Ectodermal cell (in vitro differentiated cells): ENCODE measurements at regions not wholly inside any gene's neighbourhood (a gene's known extent, or its start where the extent isn't known, plus 50 kb on each side); places are given as distances from the start of the nearest gene placed in this dataset.
"Not testable (repeated sequence)": the region's sequence is repeated elsewhere in the genome, so short reads cannot be mapped to it uniquely, and the experiment has no call there.

ENCODE experiments used
- H3K27ac ChIP-seq: 2 replicates; pipeline ENCODE4 v1.7.0; 2013; ENCODE audit warnings: mild to moderate bottlenecking, low read depth, low read length; ENCODE audit not compliant: insufficient read depth, poor library complexity, severe bottlenecking
- H3K27me3 ChIP-seq: 2 replicates; pipeline ENCODE4 v1.7.0; 2013; ENCODE audit warnings: mild to moderate bottlenecking, low read length; ENCODE audit not compliant: insufficient read depth, control insufficient read depth, poor library complexity, severe bottlenecking
- H3K36me3 ChIP-seq: one replicate; pipeline ENCODE4 v1.7.0; 2013; ENCODE audit warnings: low read length; ENCODE audit not compliant: control insufficient read depth, insufficient read depth
- H3K4me1 ChIP-seq: one replicate; pipeline ENCODE4 v1.7.0; 2013; ENCODE audit warnings: low read length; ENCODE audit not compliant: control insufficient read depth, insufficient read depth
- H3K4me3 ChIP-seq: 2 replicates; pipeline ENCODE4 v1.7.0; 2013; ENCODE audit warnings: low read depth, low read length, control low read depth; ENCODE audit not compliant: insufficient read depth
- H3K9me3 ChIP-seq: 2 replicates; pipeline ENCODE4 v1.7.0; 2013; ENCODE audit warnings: mild to moderate bottlenecking, low read length, moderate library complexity; ENCODE audit not compliant: control insufficient read depth
- WGBS, 2 experiments: methylation state at CpG; one replicate each; pipeline ENCODE4 v1.1.7; 2013; ENCODE audit warnings: missing lambda C conversion rate in 2 of 2; 5-methylcytosine and 5-hydroxymethylcytosine counted together

- H3K27me3 ChIP-seq: peaks cover 43% of the 10 kb centered on the region
- H3K4me3 ChIP-seq: no peak overlapping the region
- no peaks in the 10 kb centered on the region for H3K9me3 ChIP-seq
- peaks cover under 1% of the 10 kb centered on the region for H3K4me1 ChIP-seq
- WGBS, 2 experiments: 89 to 91% methylated on average over 7 of the region's 7 CpGs
- no peak overlapping the region for H3K27ac ChIP-seq
- no peaks in the 10 kb centered on the region for H3K36me3 ChIP-seq
Observed at GRCh38 chr17:73909186-73909585, 264.9 kb upstream of the SDK2 start.

DNA sequence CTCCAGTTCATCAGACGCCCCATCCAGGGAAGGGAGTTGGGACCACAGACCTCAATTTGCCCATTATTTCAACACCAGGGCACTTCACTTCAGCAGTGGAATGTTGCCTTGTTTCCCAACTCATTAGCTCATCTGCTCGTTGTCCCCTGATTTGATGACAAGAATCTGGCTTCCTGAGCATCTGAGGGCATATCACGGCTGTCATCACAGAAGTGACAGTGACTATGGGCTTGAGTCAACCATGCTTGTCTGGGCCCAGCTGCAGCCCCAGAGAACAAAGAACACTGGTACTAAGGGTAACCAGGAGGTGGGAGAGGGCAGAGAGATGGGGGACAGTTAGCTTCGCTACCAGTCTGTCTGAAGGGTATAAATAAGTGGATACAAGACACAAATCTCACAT, 266.0 kb upstream of the SDK2 start:
- WGBS, 2 experiments: 90 to 93% methylated on average over 4 of the region's 4 CpGs
- no peak overlapping the region for H3K4me3 ChIP-seq
- no peak overlapping the region for H3K27ac ChIP-seq
- no peaks in the 10 kb centered on the region for H3K4me1 ChIP-seq
- peaks cover 37% of the 10 kb centered on the region for H3K27me3 ChIP-seq
- H3K9me3 ChIP-seq: no peaks in the 10 kb centered on the region
- H3K36me3 ChIP-seq: no peaks in the 10 kb centered on the region

DNA sequence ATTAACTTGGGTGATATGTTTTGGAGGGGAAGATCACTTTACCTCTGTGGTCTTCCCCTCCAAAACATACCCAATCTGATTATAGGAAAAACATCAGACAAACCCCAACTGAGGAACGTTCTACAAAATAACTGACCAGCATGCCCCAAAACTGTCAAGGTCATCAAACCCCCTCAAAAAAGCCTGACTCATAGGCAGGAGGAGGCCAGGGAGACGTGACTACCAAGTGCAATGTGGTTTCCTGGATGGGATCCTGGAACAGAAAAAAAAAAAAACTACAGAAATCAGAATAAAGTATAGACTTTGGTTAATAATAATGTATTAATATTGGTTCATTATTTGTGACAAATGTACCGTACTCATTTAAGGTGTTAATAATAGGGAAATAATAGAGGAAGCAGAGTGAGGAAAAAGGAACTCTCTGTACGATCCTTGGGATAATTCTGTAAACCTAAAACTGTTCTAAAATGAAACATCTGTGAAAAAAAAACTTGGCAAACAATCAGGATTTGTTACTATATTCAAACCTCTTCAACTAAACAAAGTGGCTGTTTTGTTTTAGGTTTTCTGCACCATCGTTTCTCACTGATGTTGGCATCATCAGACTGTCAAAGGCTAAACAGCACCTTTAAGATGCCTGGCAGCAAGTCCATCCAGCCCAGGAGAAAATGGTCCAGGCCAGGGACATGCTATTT, 266.7 kb upstream of the SDK2 start:
- 80 to 81% methylated on average over 4 to 5 of the region's 5 CpGs for WGBS, 2 experiments
- Histone ChIP-seq H3K27ac (no peak overlapping the region), H3K27me3 (peaks cover 37% of the 10 kb centered on the region), H3K4me1 (no peaks in the 10 kb centered on the region), H3K36me3 (no peaks in the 10 kb centered on the region), H3K9me3 (no peaks in the 10 kb centered on the region), H3K4me3 (no peak overlapping the region)

GRCh38 chr17:73911726-73912372, 267.6 kb upstream of the SDK2 start:
- WGBS, 2 experiments: 89 to 92% methylated on average over 6 of the region's 6 CpGs
- no peak overlapping the region for H3K27ac ChIP-seq
- H3K4me1 ChIP-seq: no peaks in the 10 kb centered on the region
- no peak overlapping the region for H3K4me3 ChIP-seq
- H3K9me3 ChIP-seq: no peaks in the 10 kb centered on the region
- H3K36me3 ChIP-seq: no peaks in the 10 kb centered on the region
- H3K27me3 ChIP-seq: peaks cover 30% of the 10 kb centered on the region

- Histone ChIP-seq H3K9me3 (no peaks in the 10 kb centered on the region), H3K27ac (no peak overlapping the region), H3K4me3 (no peak overlapping the region), H3K27me3 (peaks cover 29% of the 10 kb centered on the region), H3K36me3 (no peaks in the 10 kb centered on the region), H3K4me1 (no peaks in the 10 kb centered on the region)
- WGBS, 2 experiments: 88% methylated on average over 1 of the region's 1 CpG
Observed at GRCh38 chr17:73912373-73912746, 268.1 kb upstream of the SDK2 start.

DNA sequence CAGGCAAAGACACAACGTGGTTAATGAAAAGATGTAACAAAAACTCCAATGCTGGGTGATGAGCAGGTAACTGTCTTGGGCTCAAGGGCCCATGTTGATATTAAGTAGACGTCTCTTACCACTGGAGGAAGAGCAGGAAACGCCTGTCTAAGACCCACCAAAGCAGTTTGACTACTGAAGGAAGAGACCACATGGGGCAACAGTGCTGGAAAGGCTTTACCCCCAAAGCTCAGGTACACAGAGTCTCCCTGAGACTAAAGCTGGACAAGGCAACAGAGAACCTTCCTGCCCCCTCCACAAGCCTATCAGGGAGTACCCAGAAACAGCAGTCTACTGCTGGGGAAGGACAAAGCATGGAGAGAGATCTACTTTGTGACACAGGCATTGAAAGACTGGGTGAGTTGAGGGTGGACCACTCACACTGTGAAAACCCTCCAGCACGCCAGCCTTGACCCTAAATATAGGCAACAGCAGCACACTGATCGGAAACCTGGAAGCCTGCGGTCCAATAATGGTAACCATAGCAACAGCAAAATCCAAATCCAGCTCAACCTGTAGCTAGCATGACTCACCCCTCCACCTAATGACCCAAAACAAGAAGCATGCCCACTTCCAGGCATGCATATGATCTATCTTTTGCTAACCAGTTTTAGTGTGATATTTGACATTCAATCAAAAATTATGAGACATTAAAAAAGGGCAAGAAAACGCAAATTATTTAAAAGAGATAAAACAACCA, 270.5 kb upstream of the SDK2 start:
- Histone ChIP-seq H3K9me3 (no peaks in the 10 kb centered on the region), H3K27me3 (peaks cover 12% of the 10 kb centered on the region), H3K4me1 (no peaks in the 10 kb centered on the region), H3K4me3 (no peak overlapping the region), H3K36me3 (no peaks in the 10 kb centered on the region), H3K27ac (no peak overlapping the region)
- 90 to 95% methylated on average over 6 of the region's 7 CpGs for WGBS, 2 experiments

DNA sequence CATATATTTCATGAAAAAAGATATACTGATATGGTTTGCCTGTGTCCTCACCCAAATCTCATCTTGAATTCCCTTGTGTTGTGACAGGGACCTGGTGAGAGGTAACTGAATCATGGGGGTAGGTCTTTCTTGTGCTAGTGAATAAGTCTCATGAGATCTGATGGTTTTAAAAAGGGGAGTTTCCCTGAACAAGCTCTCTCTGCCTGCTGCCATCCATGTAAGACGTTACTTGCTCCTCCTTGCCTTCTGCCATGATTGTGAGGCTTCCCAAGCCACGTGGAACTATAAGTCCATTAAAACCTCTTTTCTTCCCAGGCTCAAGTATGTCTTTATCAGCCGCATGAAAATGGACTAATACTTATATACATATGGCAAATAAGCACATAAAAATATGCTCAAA, 274.8 kb upstream of the SDK2 start:
- not testable (repeated sequence) for H3K27ac ChIP-seq, H3K9me3 ChIP-seq, H3K4me3 ChIP-seq, H3K36me3 ChIP-seq, H3K4me1 ChIP-seq, H3K27me3 ChIP-seq
- WGBS, 2 experiments: 69 to 81% methylated on average over 2 to 3 of the region's 3 CpGs

- H3K4me1 ChIP-seq: no peaks in the 10 kb centered on the region
- WGBS, 2 experiments: 98 to 100% methylated on average over 2 of the region's 2 CpGs
Observed at GRCh38 chr17:73921306-73921705, 277.1 kb upstream of the SDK2 start.

DNA sequence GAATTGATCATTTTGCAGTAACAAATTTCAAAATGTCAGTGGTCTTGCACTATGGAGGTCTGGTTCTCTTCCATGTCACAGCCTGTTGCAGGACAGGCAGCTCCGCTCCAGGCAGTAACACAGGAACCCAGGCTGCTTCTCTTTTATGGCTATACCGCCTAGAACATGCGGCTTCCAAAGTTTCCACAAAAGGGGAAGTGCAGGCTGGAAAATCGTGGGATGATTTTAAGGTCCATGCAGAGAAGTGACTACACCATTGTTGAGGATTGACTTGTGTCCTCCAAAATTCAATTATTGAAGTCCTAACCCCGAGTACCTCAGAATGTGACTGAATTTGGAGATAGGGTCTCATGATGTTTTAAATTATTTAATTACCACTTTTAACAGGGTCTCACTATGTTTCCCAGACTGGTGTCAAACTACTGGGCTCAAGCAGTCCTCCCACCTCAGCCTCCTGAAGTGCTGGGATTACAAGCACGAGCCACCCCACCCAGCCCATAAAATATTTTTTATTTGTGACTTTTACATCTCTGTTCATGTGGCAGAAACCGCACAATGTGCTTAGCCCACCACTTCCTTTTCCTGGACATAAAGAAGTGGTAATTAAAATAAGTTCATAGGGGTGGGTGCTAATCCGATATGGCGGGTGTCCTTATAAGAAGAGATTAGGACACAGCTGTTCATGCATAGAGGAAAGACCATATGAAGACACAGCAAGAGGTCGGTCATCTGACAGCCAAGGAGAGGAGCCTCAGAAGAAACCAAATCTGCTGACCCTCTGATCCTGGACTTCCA, 279.2 kb upstream of the RPL38 start:
- no peaks in the 10 kb centered on the region for H3K27me3 ChIP-seq
- H3K9me3 ChIP-seq: peaks cover 3% of the 10 kb centered on the region
- H3K27ac ChIP-seq: no peak overlapping the region
- H3K4me1 ChIP-seq: no peaks in the 10 kb centered on the region
- H3K36me3 ChIP-seq: no peaks in the 10 kb centered on the region
- no peak overlapping the region for H3K4me3 ChIP-seq
- WGBS, 2 experiments: 87 to 91% methylated on average over 10 of the region's 10 CpGs

More at GRCh38 chr17:73921306-73921705, 277.1 kb upstream of the SDK2 start:
- Histone ChIP-seq H3K4me3 (no peak overlapping the region), H3K27ac (no peak overlapping the region), H3K36me3 (no peaks in the 10 kb centered on the region), H3K9me3 (peaks cover 3% of the 10 kb centered on the region), H3K27me3 (no peaks in the 10 kb centered on the region)

GRCh38 chr17:73924909-73925186, 278.6 kb upstream of the RPL38 start:
- H3K4me1 ChIP-seq: peaks cover 2% of the 10 kb centered on the region
- no peaks in the 10 kb centered on the region for H3K27me3 ChIP-seq
- H3K9me3 ChIP-seq: peaks cover 3% of the 10 kb centered on the region
- no peak overlapping the region for H3K27ac ChIP-seq
- no peaks in the 10 kb centered on the region for H3K36me3 ChIP-seq
- H3K4me3 ChIP-seq: no peak overlapping the region
